H4 (cell line): ENCODE measurements at regions not wholly inside any gene's neighbourhood (a gene's known extent, or its start where the extent isn't known, plus 50 kb on each side); places are given as distances from the start of the nearest gene placed in this dataset.
A peak's percentile ranks its signal among the peaks of the same experiment; 100 is the strongest.
"Not testable (repeated sequence)": the region's sequence is repeated elsewhere in the genome, so short reads cannot be mapped to it uniquely, and the experiment has no call there.

Experiments
- DNase-seq: peaks from one replicate; pipeline ENCODE4 v3.0.0-alpha.2; 2015; ENCODE audit warnings: low spot score

DNA sequence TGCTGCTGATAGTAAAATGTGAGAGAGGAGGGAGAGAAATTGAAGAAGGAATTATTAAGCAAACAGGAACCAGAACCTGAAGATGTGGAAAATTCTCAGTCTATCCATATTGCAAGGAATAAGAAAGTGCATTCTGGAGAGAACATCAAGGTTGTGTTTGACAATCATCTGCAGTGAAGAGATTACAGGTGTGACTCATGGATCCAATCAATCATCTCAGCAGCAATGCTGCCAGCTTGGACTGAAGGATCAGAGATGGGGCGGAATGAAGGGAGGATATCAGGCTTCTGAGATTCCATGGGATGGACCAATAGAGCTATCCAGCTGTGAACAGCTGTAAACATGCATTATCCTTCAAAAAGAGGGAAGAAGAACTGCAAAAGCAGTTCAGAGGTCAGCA lies 247.3 kb downstream of the LPIN1 start:
- no peak for DNase-seq

DNA sequence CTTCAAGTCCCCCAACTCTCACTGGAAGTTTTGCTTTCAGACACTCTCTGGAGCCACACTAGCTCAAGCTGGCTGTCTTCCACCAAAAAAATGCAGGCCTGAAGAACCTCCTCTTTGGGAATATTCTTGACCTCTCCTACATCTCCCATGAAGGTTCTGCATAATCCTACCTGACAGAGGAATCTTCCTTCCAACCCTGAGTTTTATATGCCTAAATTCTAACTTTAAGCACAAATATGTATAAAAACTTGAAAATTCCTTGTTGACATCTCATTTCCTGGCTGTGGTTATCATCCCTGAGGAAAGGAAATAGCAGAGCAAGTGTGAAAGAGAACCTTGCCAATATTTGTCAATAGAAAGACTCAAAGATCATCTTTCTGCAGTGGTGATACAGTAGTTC lies 249.0 kb downstream of the LPIN1 start:
- DNase-seq = no peak

GRCh38 chr2:11996618-11997017 lies 250.2 kb downstream of the LPIN1 start:
- DNase-seq = no peak

- no peak for DNase-seq
Measured at GRCh38 chr2:11997142-11997541, 250.7 kb downstream of the LPIN1 start.

- no peak for DNase-seq
Measured at GRCh38 chr2:11998218-11998617, 251.8 kb downstream of the LPIN1 start.

- no peak for DNase-seq
Measured at GRCh38 chr2:11998626-11999378, 252.4 kb downstream of the LPIN1 start.

DNA sequence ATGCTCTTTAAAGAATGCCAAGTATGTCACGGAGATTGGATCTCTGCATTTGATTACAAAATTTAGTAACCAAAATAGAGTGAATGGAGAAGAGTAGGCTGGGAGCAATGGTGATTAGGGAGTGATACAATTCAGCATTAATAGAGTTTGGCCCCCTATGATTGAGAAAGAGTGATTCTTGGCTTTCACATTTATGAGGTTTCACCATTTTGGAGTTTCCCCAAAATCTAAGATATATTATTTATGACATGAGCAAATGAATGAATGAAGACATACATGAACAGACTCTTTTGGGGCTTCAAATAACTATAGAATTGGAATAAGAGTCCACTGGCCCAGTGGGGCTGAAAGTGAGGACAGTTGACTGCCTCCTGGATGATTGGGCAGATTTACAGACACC lies 255.2 kb downstream of the LPIN1 start:
- DNase-seq = no peak

GRCh38 chr2:12002215-12002614 lies 255.8 kb downstream of the LPIN1 start:
- DNase-seq = no peak

- DNase-seq = no peak
Measured at GRCh38 chr2:12004713-12005112, 258.3 kb downstream of the LPIN1 start.

GRCh38 chr2:12005886-12006681 lies 259.7 kb downstream of the LPIN1 start:
- DNase-seq = peak; percentile 28

DNA sequence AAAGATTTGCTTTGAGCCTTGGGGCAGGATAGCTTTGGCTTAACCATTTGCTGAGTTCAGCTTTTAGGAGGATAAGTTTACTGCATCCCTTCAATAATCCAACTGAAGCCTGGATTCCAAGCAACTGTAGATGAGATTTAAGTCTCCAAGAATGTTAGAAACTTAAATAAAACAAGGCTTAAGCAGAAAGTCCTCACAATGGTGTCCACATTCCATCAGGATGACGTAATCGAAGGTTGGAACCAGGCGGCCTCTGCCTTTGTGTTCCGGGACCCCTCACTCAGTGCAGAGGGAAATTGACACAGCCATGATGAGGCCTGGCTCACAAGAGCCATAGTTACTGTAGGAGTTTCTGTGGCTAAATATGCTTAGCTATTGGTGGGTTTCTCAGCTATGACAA lies 260.4 kb downstream of the LPIN1 start:
- no peak for DNase-seq

DNA sequence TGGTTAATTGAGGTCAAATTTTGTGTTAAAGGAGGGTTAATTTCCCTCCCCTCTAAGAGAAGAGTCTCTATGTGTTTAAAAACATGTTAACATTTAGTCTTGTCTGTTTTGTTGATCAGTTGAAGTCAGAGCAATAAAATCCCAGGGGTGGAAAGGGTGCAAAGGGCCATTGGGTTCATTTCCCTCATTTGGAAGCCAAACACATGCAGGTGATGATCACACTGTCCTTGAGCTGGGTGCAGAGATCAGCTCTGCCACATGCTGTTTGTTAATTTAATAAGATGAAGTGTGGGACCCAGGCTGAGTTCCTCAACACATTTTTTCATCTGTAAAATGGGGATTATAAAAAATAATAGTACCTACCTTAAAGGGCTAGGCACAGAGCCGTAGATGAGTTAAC lies 260.9 kb downstream of the LPIN1 start:
- DNase-seq = no peak

DNA sequence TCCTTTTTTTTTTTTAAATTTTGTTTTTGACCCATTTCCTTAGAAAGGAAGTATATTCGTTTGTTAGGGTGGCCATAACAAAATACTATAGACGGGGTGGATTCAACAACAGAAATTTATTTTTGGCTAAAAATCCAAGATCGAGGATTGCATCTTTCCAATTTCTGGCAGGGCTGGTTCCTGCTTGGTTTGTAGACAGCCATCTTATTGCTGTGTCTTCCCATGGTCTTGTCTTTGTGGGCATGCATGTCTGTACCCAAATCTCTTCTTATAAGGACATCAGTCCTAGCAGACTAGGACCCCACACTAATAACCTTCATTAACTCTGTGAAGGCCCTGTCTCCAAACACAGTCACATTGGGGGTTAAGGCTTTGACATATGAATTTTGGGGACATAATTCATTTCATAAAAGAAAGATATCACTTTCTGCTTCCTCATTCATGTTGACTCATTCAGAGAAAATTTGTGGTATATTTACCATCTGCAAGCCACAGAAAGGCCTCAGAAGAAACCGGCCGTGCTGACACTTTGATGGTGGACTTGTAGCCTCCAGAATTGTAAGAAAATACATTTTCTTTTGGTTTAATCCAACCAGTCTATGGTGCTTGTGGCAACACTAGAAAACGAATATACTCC lies 262.1 kb downstream of the LPIN1 start:
- no peak for DNase-seq

DNA sequence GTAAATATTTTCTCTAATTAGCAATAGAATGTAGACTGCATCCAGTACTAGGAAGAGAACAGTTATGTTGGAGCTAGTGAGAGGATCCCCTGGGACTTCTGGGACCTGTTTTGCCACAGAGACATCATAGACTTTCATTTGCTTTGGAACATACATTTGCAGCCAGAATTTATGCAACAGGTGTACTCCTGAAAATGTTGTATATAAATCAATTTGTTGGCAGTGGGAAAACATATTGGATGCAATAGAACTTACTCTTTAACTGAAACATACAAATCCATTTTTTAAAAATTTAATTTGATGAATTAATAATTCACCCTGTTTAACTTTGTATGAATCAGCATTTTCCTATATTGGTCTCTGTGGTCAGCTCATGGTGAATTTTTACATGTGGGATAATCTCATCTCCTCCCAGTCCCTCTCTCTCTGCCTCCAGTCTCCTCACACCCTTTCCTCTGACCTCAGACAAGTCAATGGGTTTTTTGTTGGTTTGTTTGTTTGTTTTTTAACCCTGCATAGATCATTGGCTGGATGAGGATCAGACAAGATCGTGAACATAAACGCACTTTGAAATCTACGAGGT lies 263.0 kb downstream of the LPIN1 start:
- no peak for DNase-seq

GRCh38 chr2:12010059-12010458 lies 263.6 kb downstream of the LPIN1 start:
- DNase-seq = no peak

DNA sequence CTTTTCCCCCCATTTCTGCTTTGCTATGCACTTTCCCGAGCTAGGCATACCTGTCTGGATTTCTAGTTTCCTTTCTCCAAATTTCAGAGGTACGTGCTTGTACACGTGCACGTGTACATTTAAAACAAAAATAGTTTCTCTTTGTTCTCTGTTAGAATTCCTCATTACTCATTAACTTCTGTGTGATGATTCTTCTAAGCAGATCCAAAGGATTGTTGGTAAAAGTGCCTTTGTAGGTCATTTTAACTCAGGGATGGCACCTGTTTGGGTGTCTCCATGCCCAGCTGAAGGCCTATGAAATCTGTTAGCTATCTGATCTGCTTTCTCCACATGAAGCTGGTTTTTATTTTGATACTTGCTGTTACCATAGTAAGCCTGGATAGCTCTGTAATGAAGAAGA lies 264.3 kb downstream of the LPIN1 start:
- DNase-seq = no peak

DNA sequence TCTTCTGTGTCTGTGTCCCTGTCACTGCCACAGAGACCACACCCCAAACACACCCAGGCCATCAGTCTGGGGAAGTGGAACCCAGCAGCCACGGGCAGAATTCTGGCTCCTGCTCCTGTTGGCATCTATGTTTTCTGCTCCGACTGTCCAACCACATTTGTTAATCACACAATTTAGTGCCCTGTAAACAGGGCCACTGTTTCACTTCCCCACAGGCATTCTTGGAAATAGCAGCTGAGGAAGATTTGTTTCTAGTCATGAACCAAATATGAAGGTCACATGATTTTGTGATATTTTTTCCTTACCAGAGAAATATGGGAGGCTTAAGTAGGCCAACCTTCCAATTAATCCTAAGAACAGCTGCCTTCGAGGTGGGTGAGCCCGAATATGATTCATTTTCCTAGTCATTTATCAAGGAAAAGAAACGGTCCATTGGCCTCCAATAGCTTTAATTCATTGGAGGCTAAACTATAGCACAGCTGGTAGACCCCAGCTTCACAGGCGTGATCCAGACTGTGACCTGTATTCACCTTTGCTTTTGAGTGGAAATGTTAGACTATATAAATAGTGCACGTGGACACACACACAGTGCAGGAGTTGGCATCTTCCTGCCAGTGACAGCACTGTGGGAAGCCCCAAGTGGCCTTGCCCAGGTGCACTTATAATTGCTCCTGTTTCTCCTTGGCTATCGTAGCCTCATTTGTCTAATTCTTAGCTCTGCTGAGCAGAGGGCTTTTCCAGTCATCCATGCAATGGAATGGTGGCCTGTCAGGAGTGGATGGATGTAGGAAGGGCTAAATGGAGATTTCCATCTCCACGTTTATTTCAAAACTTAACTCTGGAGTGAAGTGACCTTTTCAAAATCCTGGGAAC lies 267.9 kb downstream of the LPIN1 start:
- DNase-seq = no peak

GRCh38 chr2:12017499-12018157 lies 271.2 kb downstream of the LPIN1 start:
- no peak for DNase-seq

GRCh38 chr2:12018726-12019125 lies 272.3 kb downstream of the LPIN1 start:
- not testable (repeated sequence) for DNase-seq

DNA sequence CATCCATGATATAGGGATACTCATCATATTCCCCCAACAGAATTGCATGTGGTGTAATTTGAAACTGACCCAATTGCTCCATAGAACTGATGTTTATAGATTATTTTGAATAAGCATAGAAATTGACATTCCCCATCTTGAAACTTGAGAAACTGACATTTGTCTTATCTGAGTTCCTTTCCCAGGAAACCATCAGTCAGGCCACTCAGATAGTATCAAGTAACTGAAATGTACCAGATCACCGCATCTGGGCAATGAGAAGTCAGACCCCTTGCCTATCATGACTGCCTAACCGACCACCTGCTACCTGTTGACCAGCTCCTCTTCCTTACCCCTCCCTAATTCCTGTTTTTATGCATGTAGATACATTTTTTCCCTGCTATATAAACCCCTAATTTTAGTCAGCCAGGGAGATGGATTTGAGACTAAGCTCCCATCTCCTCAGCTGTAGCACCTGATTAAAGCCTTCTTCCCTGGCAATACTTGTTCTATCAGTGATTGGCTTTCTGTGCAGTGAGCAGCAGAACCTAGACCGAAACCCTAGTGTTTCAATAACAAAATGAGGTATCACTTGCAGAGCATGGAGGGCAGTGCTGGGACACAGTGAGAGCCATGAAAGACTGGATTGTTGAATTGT lies 274.5 kb downstream of the LPIN1 start:
- no peak for DNase-seq
